PC-3 (cell line): ENCODE measurements at regions not wholly inside any gene's neighbourhood (a gene's known extent, or its start where the extent isn't known, plus 50 kb on each side); places are given as distances from the start of the nearest gene placed in this dataset.

Source experiments
- ATAC-seq: fragments of 200-7000 bp; cut with Tn5 transposase; 2 replicates; pipeline ENCODE4 v1.9.1; 2020; ENCODE audit warnings: mild to moderate bottlenecking, moderate library complexity
- BruUV-seq: library from RNA; stranded (reverse); fragments of 400-500 nt; replicated peaks from 2 replicates; lab custom pipeline; 2021; lab: Mats Ljungman, UMichigan
- CTCF ChIA-PET: fragments of 300-600 bp; sonication (Branson Sonifier 250); formaldehyde crosslinking; loops from one replicate; lab custom pipeline; 2022; ENCODE audit warnings: antibody characterized with exemption; lab: Charles Lee
- POLR2A ChIA-PET: fragments of 300-600 bp; sonication (Branson Sonifier 250); formaldehyde crosslinking; loops from one replicate; lab custom pipeline; 2022; ENCODE audit warnings: antibody characterized with exemption; ENCODE audit not compliant: unreplicated experiment; lab: Charles Lee
- DNase-seq: peaks from one replicate; pipeline ENCODE4 v3.0.0-alpha.2; 2015
- H2AFZ ChIP-seq: fragments of 300-600 bp; sonication (generic); 2 replicates; pipeline ENCODE4 v1.6.0; 2016; ENCODE audit warnings: antibody characterized with exemption, low read length
- H3F3A ChIP-seq: fragments of 300-600 bp; sonication (generic); one replicate; pipeline ENCODE4 v1.6.0; 2017; ENCODE audit warnings: antibody characterized with exemption, low read length, control low read depth, mild to moderate bottlenecking; ENCODE audit not compliant: unreplicated experiment
- H3K27ac ChIP-seq: fragments of 300-600 bp; sonication (generic); 2 replicates; pipeline ENCODE4 v1.5.1; 2016; ENCODE audit warnings: mild to moderate bottlenecking, low read length
- H3K27me3 ChIP-seq: fragments of 300-600 bp; sonication (generic); 2 replicates; pipeline ENCODE4 v1.6.1; 2016; ENCODE audit warnings: low read length, mixed read lengths
- H3K36me3 ChIP-seq: fragments of 300-600 bp; sonication (generic); 2 replicates; pipeline ENCODE4 v1.6.1; 2016; ENCODE audit warnings: low read depth, mixed run types, low read length, mixed read lengths
- H3K4me1 ChIP-seq: fragments of 300-600 bp; sonication (generic); 2 replicates; pipeline ENCODE4 v1.5.1; 2016; ENCODE audit warnings: low read length; ENCODE audit not compliant: insufficient read depth
- H3K4me2 ChIP-seq: fragments of 300-600 bp; sonication (generic); 2 replicates; pipeline ENCODE4 v1.6.0; 2016; ENCODE audit warnings: low read length
- H3K4me3 ChIP-seq: fragments of 300-600 bp; sonication (generic); 2 replicates; pipeline ENCODE4 v1.5.1; 2016; ENCODE audit warnings: mild to moderate bottlenecking, low read length, mixed read lengths
- H3K79me2 ChIP-seq: fragments of 300-600 bp; sonication (generic); 2 replicates; pipeline ENCODE4 v1.6.1; 2017; ENCODE audit warnings: low read length, mixed read lengths
- H3K9ac ChIP-seq: fragments of 300-600 bp; sonication (generic); 2 replicates; pipeline ENCODE4 v1.6.0; 2016; ENCODE audit warnings: mild to moderate bottlenecking, low read length
- H3K9me2 ChIP-seq: fragments of 300-600 bp; sonication (generic); replicated peaks from 2 replicates; pipeline ENCODE4 v1.6.1; 2016; ENCODE audit warnings: mixed run types, low read length, mixed read lengths
- H3K9me3 ChIP-seq: fragments of 300-600 bp; sonication (generic); 2 replicates; pipeline ENCODE4 v1.6.1; 2016; ENCODE audit warnings: low read length, mixed read lengths
- H4K20me1 ChIP-seq: fragments of 300-600 bp; sonication (generic); 2 replicates; pipeline ENCODE4 v1.6.1; 2016; ENCODE audit warnings: low read length, mixed read lengths
- CTCF ChIP-seq: fragments of 300-600 bp; sonication (generic); conservative IDR thresholded peaks from 2 replicates; pipeline ENCODE4 v1.5.1; 2017; ENCODE audit warnings: antibody characterized with exemption, low read depth, mild to moderate bottlenecking, low read length
- EZH2 ChIP-seq: fragments of 300-600 bp; sonication (generic); IDR thresholded peaks from one replicate; pipeline ENCODE4 v1.6.1; 2017; ENCODE audit warnings: antibody characterized with exemption, mild to moderate bottlenecking, low read length; ENCODE audit not compliant: unreplicated experiment
- EZH2phosphoT487 ChIP-seq: fragments of 300-600 bp; sonication (generic); IDR thresholded peaks from 2 replicates; pipeline ENCODE4 v1.6.1; 2018; ENCODE audit warnings: mild to moderate bottlenecking, antibody characterized with exemption, low read length, borderline replicate concordance
- intact Hi-C: fragments of 100-400 bp; cut with micrococcal nuclease; formaldehyde crosslinking; loops from 2 replicates; pipeline ENCODE4 v1.9.0; 2023

- TF ChIP-seq EZH2 (no peak), EZH2phosphoT487 (no peak), CTCF (no peak)
Observed at GRCh38 chr11:45432910-45433309, 146.8 kb upstream of the SYT13 start.

GRCh38 chr11:45432100-45432499 lies 146.0 kb upstream of the SYT13 start:
- Histone ChIP-seq H3K27ac (no peak overlapping the region), H3F3A (no peaks in the 10 kb centered on the region), H3K27me3 (peaks cover 72% of the 10 kb centered on the region), H3K9me3 (no peaks in the 10 kb centered on the region), H3K4me3 (no peak overlapping the region), H3K79me2 (no peaks in the 10 kb centered on the region), H3K9ac (no peak overlapping the region), H3K9me2 (no peaks in the 10 kb centered on the region), H3K4me2 (no peak overlapping the region), H4K20me1 (no peaks in the 10 kb centered on the region), H3K36me3 (no peaks in the 10 kb centered on the region), H2AFZ (no peak overlapping the region), H3K4me1 (no peaks in the 10 kb centered on the region)
- ATAC-seq (no peak), DNase-seq (no peak)
- intact Hi-C loops, result no loop called here
- no TSS peak for BruUV-seq
- ChIA-PET CTCF (no interaction called here), POLR2A (no interaction called here)
- TF ChIP-seq EZH2, result no peak
- no peak for TF ChIP-seq CTCF
- TF ChIP-seq EZH2phosphoT487, result no peak

More at GRCh38 chr11:45432910-45433309, 146.8 kb upstream of the SYT13 start:
- intact Hi-C loops, result no loop called here
- H3K4me1 ChIP-seq, result no peaks in the 10 kb centered on the region
- H3K9ac ChIP-seq, result no peak overlapping the region
- no TSS peak for BruUV-seq
- ChIA-PET POLR2A (no interaction called here), CTCF (no interaction called here)
- H4K20me1 ChIP-seq, result no peaks in the 10 kb centered on the region
- H2AFZ ChIP-seq, result no peak overlapping the region
- ATAC-seq (no peak), DNase-seq (no peak)
- no peaks in the 10 kb centered on the region for H3K79me2 ChIP-seq
- H3K27me3 ChIP-seq, result peaks cover 63% of the 10 kb centered on the region
- H3K4me3 ChIP-seq, result no peak overlapping the region
- no peaks in the 10 kb centered on the region for H3K36me3 ChIP-seq
- H3K9me3 ChIP-seq, result no peaks in the 10 kb centered on the region
- H3K27ac ChIP-seq, result no peak overlapping the region
- H3F3A ChIP-seq, result no peaks in the 10 kb centered on the region
- no peaks in the 10 kb centered on the region for H3K9me2 ChIP-seq
- H3K4me2 ChIP-seq, result no peak overlapping the region

- intact Hi-C loops, result no loop called here
- POLR2A ChIA-PET, result no interaction called here
- Histone ChIP-seq H2AFZ (no peak overlapping the region), H3K4me2 (no peak overlapping the region), H3K4me1 (no peaks in the 10 kb centered on the region), H3K4me3 (no peak overlapping the region), H3K9ac (no peak overlapping the region), H3K27ac (no peak overlapping the region), H3K9me2 (no peaks in the 10 kb centered on the region), H3K9me3 (no peaks in the 10 kb centered on the region), H3K79me2 (no peaks in the 10 kb centered on the region), H3K27me3 (peaks cover 77% of the 10 kb centered on the region), H4K20me1 (no peaks in the 10 kb centered on the region), H3K36me3 (no peaks in the 10 kb centered on the region), H3F3A (no peaks in the 10 kb centered on the region)
- no peak for DNase-seq
- CTCF ChIA-PET, result no interaction called here
- BruUV-seq, result no TSS peak
- ATAC-seq, result no peak
- no peak for TF ChIP-seq CTCF
Observed at GRCh38 chr11:45431046-45432018, 145.2 kb upstream of the SYT13 start.
